Left ventricle myocardium superior (tissue), 1 donor: ENCODE measurements at regions not wholly inside any gene's neighbourhood (a gene's known extent, or its start where the extent isn't known, plus 50 kb on each side); places are given as distances from the start of the nearest gene placed in this dataset.
"Not testable (repeated sequence)": the region's sequence is repeated elsewhere in the genome, so short reads cannot be mapped to it uniquely, and the experiment has no call there.

ENCODE experiments used
- ATAC-seq: fragments of 200-7000 bp; cut with Tn5 transposase; one replicate; pipeline ENCODE4 v1.9.1; 2020; ENCODE audit warnings: mild to moderate bottlenecking, moderate library complexity
- DNase-seq: peaks from one replicate; pipeline ENCODE4 v3.0.0-alpha.2; 2020
- intact Hi-C: fragments of 100-400 bp; cut with micrococcal nuclease; formaldehyde crosslinking; loops from one replicate; pipeline ENCODE4 v1.11.0; 2022
- donor health status: DM: no; HTN: yes; CAD: no; lungs with severe emphysema.

DNA sequence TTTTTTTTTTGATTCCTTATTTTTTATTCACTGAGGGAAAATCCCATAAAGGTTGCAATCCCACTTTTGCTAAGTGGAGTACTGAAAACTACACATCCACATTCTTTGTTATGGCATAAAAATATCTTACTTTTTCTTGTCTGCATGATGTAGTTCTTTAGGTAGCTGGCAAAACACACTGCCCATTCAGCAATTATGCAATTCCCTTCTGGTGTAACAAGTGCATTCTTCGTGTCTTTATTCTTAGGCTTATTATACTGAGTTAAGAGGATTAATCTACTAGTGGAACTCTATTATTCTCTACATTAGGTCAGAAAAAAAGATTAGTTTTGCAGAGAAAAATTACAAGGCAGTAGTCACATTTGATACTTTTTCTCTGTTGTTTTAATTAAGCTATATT lies 403.8 kb upstream of the GBE1 start:
- DNase-seq: no peak
- ATAC-seq: no peak
- intact Hi-C loops: no loop called here

DNA sequence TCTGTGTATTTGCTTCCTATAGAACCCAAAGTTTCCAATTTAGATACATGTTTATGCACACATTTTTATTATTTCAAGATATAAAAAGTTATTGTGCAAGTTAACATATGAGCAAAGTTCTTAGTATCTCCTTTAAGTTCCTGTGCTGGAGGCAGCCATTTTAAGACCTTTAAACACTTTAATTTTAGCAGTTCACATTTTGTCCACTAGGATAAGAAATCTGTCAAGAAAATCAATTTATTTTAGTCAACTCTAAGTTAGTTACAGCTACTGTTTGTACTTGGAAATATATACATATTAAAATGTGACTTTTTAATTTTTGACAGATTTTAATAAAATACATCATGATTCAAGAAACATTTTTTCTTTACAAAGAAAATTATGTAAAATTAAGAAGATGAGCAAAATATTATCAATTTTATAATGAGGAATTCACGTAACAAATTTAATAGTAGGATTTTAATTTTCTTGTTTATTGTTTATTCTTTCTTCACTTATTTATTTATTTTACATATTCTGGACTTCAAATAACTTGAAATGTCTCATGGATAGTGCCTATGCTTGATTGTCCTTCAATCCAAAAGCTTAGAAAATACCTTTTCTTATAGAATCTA lies 402.6 kb upstream of the GBE1 start:
- DNase-seq (no peak), ATAC-seq (no peak)
- intact Hi-C loops: no loop called here

DNA sequence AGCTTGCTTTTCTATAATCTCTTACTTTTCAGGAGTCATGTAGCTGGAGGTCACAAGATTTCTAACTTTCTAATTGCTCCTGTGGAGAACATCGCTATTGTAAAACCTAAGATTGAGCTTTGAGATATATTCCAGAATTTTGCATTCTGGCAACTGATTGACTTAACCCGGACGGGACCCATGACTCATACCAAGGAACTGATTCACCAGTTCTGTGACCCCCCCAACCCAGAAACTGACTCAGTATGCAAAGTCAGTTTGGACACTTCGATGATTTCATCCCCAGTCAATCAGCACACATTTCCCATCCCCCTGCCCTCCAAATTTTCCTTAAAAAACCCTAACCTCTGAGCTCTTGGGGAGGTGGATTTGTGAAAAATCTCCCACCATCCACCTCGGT lies 396.5 kb upstream of the GBE1 start:
- no peak for DNase-seq
- intact Hi-C loops: no loop called here
- no peak for ATAC-seq

DNA sequence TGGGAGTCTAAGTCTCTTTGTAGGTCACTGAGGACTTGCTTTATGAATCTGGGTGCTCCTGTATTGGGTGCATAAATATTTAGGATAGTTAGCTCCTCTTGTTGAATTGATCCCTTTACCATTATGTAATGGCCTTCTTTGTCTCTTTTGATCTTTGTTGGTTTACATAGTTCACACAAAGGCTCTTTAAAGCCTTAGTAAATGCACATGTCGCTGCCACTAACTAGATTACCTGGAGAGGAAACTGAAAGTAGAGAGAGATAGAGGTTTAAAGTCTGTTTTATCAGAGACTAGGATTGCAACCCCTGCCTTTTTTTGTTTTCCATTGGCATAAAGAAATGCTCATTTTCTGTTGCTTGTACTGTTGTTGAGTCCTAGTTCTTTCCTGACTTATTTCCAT lies 392.4 kb upstream of the GBE1 start:
- DNase-seq, ATAC-seq, intact Hi-C loops: not testable (repeated sequence)

DNA sequence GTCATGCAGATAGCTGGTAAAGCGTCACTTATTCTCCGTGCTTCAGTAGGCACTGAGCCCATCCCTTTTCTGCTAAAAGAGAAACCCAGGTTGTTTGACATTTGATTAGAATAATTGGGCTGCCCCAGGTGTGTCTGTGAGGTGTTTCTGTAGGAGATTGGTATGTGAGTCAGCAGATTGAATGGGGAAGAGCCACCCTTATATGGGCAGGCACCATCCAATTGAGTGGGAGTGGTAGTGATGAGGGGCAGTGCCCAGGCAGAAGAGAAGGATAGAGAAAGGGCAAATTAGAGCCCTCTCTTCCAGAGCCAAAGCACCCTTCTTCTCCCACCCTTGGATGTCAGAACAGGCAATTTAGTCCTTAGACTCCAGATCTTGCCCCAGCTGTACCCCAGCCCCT lies 384.3 kb upstream of the GBE1 start:
- no peak for DNase-seq
- no peak for ATAC-seq
- intact Hi-C loops: no loop called here

DNA sequence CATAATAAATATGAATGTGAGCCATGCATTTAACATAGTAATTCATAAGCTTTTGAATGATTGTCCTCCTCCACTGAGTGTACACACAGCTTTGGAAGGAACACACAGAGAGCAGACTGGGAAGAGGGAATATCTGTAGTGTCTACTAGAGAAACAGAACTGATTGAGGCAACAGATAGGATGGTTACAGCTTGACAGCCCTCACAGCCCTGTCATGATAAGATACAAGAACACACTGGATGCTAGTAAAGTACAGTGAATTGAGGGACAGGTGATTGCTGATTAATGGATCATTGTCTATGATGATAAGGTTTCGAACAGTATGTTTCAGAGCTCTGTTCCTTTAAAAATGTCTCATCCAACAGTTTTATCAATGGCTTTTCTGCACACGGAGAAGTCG lies 383.4 kb upstream of the GBE1 start:
- ATAC-seq (no peak), DNase-seq (no peak)
- intact Hi-C loops: no loop called here

DNA sequence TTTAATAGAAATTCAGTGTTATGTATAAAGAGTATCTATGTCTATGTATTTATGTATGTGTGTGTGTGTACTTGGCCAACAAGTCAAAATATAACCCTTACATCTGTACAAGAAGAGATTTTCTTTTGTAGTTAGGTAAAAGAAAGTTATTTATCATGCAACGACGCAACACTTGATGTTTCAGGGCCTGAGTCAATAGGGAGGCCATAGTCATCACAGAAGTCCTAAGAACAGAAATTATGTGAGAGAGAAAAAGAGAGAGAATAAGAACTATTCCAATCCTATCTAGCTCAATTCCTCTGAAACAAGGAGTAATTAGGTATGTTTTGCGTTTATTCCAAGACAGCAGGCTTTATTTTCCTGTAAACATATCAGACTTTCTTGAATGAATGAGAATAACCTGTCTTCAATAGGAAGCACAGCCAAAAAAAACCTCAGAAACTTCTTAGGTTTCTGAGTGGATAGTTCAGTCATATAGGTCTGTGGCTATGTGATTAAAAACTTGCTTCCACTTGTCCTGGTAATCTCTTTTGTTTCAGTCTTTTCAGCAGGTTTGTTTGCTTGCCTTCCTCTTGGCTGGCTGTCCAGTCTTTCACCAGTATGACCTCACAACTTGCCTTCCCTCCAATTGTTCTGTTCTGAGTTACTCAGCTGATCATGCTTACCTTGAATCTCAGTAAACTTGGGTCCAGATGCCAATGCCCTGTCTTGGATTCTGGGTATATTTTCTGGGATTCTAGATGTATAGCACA lies 382.4 kb upstream of the GBE1 start:
- intact Hi-C loops: no loop called here
- no peak for DNase-seq
- ATAC-seq: no peak

DNA sequence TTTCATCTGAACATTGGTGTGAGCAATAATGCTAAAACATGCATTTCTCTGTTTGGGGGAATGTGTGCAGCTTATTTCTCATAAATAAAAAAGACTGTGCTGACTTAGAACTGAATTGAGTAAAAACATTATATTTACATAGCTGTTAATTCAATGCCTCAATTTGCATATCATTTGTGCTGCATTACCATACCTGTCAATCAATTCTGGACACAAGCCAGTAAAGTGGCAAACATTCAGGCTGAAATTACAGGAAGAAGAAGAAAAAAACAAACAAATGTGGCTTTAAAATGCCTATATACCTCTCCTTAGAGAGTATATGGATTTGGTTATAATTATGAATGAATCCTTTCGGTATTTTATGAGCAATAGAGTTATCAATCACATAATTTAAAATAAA lies 380.1 kb upstream of the GBE1 start:
- DNase-seq (no peak), ATAC-seq (no peak)
- intact Hi-C loops: no loop called here

DNA sequence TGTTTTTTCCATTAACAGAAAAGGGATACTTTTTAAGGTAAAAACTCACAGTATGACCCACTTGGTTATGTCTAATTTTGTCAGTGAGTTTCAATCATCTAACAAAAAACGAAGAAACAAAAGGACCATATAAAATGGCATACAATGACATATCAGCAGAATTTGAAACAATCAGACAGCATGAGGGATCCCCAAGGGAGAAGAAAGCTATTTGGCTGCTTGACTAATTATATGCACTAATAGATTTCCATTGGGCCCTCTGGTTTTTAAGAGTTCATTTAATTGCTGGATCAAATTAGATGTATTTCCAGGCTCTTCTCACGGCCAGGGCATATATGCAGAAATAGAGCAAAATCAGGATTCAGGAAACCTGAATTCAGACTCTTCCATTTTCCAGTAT lies 376.4 kb upstream of the GBE1 start:
- DNase-seq (no peak), ATAC-seq (no peak)
- intact Hi-C loops: loop anchor here (10.0 kb wide), 1 partner anchor 473 kb away; no protein-coding TSS in a partner anchor

DNA sequence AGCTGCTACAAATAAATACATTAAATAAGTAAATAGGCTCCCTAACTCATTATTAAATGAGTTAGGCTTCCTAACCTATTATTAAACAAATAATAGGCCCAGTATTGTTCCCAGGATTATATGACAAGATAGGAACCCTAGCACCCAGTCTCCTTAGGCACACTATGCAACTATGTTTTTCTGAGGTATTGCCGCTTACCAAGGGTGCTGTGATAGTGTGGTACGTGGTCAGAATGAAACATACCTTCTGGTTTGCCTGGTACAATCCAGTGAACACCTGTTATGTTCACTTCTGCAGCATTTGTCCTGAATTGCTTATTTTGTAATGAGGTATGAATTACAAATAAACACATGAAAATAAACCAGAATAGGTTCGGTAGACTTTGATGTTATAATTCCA lies 375.6 kb upstream of the GBE1 start:
- ATAC-seq: no peak

DNA sequence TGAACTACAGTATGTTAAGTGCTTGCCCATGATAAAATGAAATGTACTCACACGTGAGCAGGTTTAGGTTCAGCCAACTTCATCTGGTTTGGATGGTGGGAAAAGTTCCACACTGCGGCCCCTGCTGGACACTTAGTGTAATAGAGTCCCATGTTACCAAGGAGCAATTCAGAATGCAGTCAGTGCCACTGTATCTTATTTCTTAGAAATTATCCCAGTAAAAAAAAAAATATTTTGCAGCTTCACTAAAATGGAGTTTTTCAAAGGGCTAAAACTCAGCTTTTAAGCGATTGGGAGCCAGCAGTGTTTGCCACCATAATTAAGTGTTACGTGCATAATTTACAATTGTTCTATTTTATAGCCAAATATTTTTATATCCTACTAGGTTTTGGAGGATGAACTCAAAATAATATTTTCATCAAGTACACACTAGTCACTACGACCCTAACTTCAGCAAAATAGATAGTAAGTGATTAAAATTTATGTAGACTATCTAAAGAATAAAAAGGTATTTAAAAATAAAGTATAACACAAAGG lies 371.7 kb upstream of the GBE1 start:
- peak; percentile 76 for ATAC-seq
- intact Hi-C loops: loop anchor here (5.0 to 10.0 kb wide), 2 partner anchors 261 to 468 kb away; no protein-coding TSS in a partner anchor
- peak; percentile 65 for DNase-seq

More for the DNA sequence above, 375.6 kb upstream of the GBE1 start:
- DNase-seq: no peak
- intact Hi-C loops: loop anchor here (10.0 kb wide), 1 partner anchor 472 kb away; no protein-coding TSS in a partner anchor

DNA sequence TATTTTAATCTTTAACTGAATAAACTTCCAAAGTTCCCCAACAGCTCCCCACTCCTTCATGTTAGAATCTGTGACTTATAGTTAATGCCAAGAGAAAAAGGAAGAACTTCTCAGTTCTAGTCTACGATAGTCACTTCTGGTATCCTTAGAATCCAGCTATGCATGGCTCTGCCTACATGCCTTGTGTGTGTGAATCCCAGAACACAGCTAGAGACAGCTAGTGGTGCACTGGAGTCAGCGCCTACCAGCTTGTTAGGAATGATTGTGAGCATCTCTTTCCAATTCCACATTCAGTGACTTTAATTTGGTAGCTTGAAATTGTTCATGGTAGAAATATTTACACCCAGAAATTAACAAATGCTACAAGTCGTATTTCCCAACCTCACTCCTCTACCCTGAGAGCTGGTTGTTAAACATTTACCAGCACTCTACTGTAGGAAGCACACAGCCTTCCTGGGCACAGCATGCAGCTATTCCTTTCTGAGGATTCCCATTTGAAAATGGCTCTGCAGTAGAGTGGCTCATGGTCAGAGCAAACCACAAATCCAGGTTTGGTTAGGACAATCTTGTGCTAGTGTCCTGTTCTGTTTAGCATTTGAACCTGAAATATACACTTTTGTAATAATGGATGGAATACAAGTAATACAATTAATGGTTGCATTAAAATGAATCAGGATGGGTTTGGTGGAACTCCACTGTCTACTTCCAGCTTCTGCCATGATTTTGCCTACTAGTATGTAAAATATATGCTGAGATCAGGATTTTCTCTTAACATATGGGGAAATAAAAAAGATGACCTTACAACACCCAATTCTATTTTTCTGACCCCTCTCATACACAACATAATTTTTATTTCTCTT lies 371.0 kb upstream of the GBE1 start:
- intact Hi-C loops: loop anchor here (5.0 to 10.0 kb wide), 2 partner anchors 260 to 468 kb away; no protein-coding TSS in a partner anchor
- ATAC-seq: no peak
- no peak for DNase-seq

DNA sequence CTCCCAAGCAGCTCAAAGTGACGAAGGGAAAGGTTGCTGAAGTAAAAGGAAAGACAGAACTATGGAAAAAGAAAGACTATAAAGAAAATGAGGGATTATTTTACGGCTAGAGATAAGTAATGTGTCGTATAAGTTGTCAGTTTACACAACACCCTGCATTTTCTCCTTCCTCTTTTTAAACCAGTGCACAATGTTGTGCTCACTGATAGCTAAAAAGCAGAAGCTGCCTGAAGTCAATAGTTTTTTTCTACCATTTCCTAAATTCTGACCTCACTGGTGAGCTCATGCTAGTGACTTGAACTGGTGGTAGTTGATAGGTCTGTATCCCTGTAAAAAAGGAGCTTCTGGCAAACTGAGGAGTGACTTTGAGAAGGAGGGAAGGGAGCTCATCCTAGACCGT lies 368.6 kb upstream of the GBE1 start:
- intact Hi-C loops: loop anchor here (5.0 to 10.0 kb wide), 2 partner anchors 258 to 465 kb away; no protein-coding TSS in a partner anchor
- ATAC-seq (no peak), DNase-seq (no peak)

DNA sequence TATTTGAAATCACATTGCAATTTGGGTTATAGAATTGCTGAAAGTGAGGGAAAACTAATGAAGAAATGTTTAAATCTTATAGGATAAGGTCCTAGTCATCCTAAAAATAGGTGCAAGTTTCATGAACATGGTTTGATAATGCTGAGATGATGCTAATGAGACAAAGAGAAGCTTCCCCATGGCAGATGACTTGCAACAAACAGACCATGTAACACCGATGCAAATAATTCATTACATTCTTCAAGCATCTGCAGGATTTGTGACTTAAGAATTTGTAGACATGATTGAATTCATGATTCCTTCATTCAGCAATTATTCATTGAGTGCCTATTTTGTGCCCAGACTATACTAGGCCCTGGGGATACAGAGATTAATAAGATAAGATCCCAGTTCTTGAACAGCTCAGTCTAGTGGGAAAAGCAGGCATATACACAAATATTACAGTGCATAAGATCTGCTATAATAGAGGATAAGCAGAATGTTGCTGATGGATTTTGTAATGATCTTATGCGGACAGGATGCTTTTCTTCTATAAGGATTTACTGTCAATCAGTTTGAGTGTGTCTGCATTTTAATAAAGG lies 367.9 kb upstream of the GBE1 start:
- DNase-seq (no peak), ATAC-seq (no peak)
- intact Hi-C loops: no loop called here

DNA sequence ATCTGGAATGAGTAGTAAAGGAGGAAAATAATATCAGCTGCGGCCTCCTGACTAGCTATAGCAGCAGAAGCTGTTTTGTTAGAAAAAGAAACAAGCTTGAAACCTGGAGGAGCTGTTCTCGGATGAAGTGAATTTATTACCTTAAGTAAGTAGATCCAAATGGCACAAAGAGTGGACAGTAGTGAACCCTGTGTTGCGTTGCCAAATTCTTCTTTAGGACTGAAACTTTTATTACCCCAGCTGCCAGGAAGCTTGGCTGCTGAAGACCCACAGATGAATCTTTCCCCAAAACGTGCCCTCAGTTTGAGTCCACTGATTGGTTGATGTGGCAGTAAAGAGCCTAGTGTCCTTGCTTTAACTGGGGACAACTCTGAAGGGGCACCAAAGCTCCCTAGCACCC lies 366.8 kb upstream of the GBE1 start:
- ATAC-seq: no peak
- no peak for DNase-seq
- intact Hi-C loops: no loop called here

DNA sequence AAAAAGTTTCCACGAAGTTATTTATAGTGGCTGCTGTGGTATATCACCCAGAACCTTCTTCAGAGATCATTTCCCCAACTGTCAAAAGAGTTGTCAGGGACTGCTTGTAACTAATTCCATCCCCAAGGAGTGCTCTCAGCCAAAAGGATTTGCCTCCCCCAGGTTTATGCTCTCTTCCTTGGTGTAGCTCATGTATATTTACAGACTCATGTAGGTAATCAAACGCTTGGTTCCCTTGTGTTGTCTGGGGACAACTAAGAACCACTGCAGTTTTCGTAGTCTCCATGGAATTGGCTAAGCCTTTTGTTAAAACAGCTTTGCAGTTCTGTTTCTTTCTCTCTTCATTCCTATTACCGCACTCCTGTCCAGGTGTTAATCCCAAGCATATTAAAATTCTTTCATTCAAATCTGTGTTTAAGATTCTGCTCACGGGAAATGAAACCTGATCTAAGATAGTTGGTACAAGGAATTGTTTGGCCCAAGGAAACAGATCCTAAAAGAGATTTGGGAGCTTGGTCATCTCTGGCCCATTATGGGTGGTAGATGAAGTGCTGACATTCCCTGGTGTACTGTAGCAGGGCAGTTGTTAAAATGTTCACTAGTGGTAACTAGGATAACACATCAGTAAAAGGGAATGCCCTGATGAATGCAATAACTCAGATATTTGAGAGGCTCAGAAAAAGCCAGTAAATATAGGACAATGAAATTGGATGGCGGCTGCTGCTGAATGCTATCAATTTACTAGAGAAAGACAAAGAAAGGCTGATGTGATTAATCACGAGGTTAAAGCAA lies 361.3 kb upstream of the GBE1 start:
- intact Hi-C loops: no loop called here
- no peak for DNase-seq
- ATAC-seq: no peak

DNA sequence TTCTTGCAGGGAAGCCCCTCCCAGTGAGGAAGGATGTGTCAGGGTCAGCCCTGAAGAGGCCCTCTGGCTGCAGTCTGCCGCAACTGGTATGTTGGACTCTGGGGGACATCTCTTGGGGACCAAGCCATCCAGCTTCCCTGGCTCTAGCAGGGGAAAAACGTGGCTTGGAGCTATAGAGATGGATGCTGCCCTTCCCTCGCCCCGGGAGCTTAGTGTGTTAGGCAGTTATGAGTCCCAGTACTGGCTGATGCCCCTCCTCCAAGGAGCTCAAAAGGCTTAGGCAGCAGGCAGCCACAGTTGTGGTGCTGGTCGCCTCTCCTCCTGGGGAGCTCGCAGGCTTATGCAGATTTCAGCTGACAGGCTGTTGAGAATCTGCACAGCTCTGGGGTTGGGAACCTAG lies 353.1 kb upstream of the GBE1 start:
- ATAC-seq (no peak), DNase-seq (no peak)
- intact Hi-C loops: no loop called here

DNA sequence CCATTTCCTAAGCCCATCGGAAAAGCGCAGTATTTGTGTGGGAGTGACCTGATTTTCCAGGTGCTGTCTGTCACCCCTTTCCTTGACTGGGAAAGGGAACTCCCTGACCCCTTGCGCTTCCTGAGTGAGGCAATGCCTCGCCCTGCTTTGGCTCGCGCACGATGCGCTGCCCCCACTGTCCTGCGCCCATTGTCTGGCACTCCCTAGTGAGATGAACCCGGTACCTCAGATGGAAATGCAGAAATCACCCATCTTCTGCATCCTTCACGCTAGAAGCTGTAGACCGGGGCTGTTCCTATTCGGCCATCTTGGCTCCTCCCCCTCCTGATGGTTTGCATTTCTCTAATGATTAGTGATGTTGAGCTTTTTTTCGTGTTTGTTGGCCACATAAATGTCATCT lies 349.3 kb upstream of the GBE1 start:
- DNase-seq, intact Hi-C loops, ATAC-seq: not testable (repeated sequence)

DNA sequence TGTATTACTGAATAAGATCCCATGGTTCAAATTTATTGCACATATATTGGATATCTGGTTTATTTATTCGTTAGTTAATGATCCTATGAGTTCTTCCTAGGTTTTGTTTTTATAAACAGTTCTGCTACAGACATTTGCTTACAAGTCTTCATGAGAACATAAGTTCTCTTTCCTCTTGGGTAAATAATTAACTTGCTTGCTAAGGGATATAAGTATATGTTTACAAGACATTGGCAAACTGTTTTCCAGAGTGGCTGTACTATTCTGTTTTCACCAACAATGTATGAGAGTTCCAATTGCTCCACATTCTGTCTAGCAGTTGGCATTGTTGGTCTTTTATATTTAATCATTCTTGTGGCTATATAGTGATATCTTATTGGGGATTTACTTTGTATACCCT lies 341.8 kb upstream of the GBE1 start:
- ATAC-seq (no peak), DNase-seq (no peak)
- intact Hi-C loops: no loop called here
